ENCODE measurements at regions not wholly inside any gene's neighbourhood (a gene's known extent, or its start where the extent isn't known, plus 50 kb on each side); places are given as distances from the start of the nearest gene placed in this dataset.

DNA sequence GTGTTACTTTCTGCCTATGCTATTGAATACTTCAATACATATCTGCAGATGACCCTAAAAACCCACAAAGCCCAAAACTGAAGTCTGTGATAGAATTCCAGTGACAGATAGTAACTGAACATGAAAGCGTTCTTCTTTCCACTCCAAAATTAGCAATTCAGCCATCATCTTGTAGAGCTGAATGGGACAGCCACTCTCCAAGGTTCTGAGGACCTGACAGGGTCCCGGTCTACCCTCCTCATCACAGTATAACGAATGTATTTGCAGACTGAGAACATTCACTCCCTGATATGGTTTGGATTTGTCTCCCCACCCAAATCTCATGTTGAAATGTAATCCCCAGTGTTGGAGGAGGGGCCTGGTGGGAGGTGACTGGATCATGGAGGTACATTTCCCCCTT lies 189.5 kb downstream of the MTCL1 start:
- CTCF ChIA-PET: no interaction called here
- POLR2A ChIA-PET: no interaction called here

DNA sequence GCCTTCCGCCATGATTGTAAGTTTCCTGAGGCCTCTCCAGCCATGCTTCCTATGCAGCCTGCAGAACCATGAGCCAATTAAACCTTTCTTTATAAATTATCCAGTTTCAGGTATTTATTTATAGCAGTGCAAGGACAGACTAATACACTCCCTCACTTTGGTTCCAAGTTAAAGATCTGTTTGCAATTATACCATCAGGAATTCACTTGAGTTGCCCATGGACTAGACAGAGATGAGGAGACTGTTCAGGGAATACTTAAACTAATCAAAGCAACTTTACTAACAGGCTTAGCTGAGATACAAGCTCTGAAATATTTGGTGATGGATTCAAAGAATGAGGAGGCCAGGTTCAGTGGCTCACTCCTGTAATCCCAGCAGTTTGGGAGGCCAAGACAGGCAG lies 190.0 kb downstream of the MTCL1 start:
- H3K36me3 Mint-ChIP-seq (ENCODE audit: insufficient read depth, unreplicated experiment): no peaks in the 10 kb centered on the region
- no peak overlapping the region for H3K4me3 ChIP-seq (ENCODE audit: low read depth, low read length)
- no peak overlapping the region for H3K27ac Mint-ChIP-seq (ENCODE audit: unreplicated experiment)
- intact Hi-C loops (cut with micrococcal nuclease; ENCODE audit: unreplicated experiment): loop anchor here (10.0 kb wide), 1 partner anchor 191 kb away; the partner anchor contains the start of gene MTCL1
- POLR2A ChIA-PET: no interaction called here
- H3K9me3 ChIP-seq: peaks cover 5% of the 10 kb centered on the region; the same call in 1 of the 2 replicates
- no peak overlapping the region for H3K4me3 Mint-ChIP-seq (ENCODE audit: unreplicated experiment)
- peaks cover 19% of the 10 kb centered on the region for H3K9me3 Mint-ChIP-seq (ENCODE audit: unreplicated experiment)
- H3K4me1 Mint-ChIP-seq (ENCODE audit: low read depth, unreplicated experiment): peaks cover 18% of the 10 kb centered on the region
- no TSS peak for BruUV-seq (replicated peaks)
- H3K27me3 Mint-ChIP-seq (ENCODE audit: insufficient read depth, unreplicated experiment): no peaks in the 10 kb centered on the region
- CTCF ChIA-PET: no interaction called here
- no peaks in the 10 kb centered on the region for H3K27me3 ChIP-seq (replicated peaks; ENCODE audit: control insufficient read depth, insufficient read depth, low read length)
- TF ChIP-seq, protein P1, sequence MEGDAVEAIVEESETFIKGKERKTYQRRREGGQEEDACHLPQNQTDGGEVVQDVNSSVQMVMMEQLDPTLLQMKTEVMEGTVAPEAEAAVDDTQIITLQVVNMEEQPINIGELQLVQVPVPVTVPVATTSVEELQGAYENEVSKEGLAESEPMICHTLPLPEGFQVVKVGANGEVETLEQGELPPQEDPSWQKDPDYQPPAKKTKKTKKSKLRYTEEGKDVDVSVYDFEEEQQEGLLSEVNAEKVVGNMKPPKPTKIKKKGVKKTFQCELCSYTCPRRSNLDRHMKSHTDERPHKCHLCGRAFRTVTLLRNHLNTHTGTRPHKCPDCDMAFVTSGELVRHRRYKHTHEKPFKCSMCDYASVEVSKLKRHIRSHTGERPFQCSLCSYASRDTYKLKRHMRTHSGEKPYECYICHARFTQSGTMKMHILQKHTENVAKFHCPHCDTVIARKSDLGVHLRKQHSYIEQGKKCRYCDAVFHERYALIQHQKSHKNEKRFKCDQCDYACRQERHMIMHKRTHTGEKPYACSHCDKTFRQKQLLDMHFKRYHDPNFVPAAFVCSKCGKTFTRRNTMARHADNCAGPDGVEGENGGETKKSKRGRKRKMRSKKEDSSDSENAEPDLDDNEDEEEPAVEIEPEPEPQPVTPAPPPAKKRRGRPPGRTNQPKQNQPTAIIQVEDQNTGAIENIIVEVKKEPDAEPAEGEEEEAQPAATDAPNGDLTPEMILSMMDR (IDR thresholded peaks at IDR 0.05; ENCODE audit: insufficient read depth in 1 of 2, low read depth in 1 of 2, low read length in 1 of 2, severe bottlenecking in 1 of 2, unreplicated experiment in 1 of 2): no peak
- H3K4me1 ChIP-seq: peaks cover 16% of the 10 kb centered on the region
- no peak for DNase-seq
- no peaks in the 10 kb centered on the region for H3K36me3 ChIP-seq (ENCODE audit: control insufficient read depth, insufficient read depth, low read length)

More for the DNA sequence above, 189.5 kb downstream of the MTCL1 start:
- peaks cover 18% of the 10 kb centered on the region for H3K4me1 Mint-ChIP-seq (ENCODE audit: low read depth, unreplicated experiment)
- H3K27ac Mint-ChIP-seq (ENCODE audit: unreplicated experiment): no peak overlapping the region
- Histone ChIP-seq H3K4me1 (peaks cover 16% of the 10 kb centered on the region), H3K27me3 (replicated peaks; ENCODE audit: control insufficient read depth, insufficient read depth, low read length) (no peaks in the 10 kb centered on the region), H3K4me3 (ENCODE audit: low read depth, low read length) (no peak overlapping the region), H3K36me3 (ENCODE audit: control insufficient read depth, insufficient read depth, low read length) (no peaks in the 10 kb centered on the region), H3K9me3 (peaks cover 10% of the 10 kb centered on the region)
- H3K27me3 Mint-ChIP-seq (ENCODE audit: insufficient read depth, unreplicated experiment): no peaks in the 10 kb centered on the region
- H3K9me3 Mint-ChIP-seq (ENCODE audit: unreplicated experiment): peaks cover 19% of the 10 kb centered on the region
- H3K36me3 Mint-ChIP-seq (ENCODE audit: insufficient read depth, unreplicated experiment): no peaks in the 10 kb centered on the region
- DNase-seq: no peak
- H3K4me3 Mint-ChIP-seq (ENCODE audit: unreplicated experiment): no peak overlapping the region
- intact Hi-C loops (cut with micrococcal nuclease; ENCODE audit: unreplicated experiment): loop anchor here (10.0 kb wide), 1 partner anchor 190 kb away; the partner anchor contains the start of gene MTCL1
- BruUV-seq (replicated peaks): no TSS peak
- TF ChIP-seq, protein P1 (IDR thresholded peaks at IDR 0.05; ENCODE audit: insufficient read depth in 1 of 2, low read depth in 1 of 2, low read length in 1 of 2, severe bottlenecking in 1 of 2, unreplicated experiment in 1 of 2): no peak

DNA sequence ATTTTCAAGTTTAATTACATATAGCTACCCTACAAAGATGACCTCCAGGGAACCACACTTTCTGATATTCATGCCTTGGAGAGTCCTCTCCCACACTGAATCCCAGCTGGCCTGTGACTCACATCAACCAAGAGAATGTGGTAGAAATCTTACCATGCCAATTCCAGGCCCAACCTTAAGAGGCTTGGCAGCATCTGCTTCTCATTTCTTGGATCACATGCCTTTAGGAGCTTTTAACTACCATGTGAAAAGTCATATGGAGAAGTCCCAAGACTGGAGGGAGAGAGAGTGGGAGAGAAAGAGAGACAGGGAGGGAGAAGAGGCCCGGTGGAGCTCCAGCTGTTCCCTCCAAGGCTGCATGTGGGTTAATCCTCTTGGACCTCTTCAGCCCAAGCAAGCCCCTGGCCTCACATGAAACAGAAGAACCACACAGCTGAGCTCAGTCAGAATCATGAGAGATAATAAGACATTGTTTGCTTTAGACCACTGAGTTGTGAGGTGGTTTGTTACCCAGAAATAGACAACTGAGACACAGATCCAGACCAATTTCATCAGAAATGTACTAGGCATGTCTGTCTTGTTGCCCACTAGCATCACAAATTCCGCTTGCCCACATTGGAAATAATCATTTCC lies 190.7 kb downstream of the MTCL1 start:
- no peaks in the 10 kb centered on the region for H3K36me3 Mint-ChIP-seq (ENCODE audit: insufficient read depth, unreplicated experiment)
- BruUV-seq (replicated peaks): no TSS peak
- intact Hi-C loops (cut with micrococcal nuclease; ENCODE audit: unreplicated experiment): loop anchor here (10.0 kb wide), 1 partner anchor 191 kb away; the partner anchor contains the start of gene MTCL1

More for the DNA sequence above, 190.7 kb downstream of the MTCL1 start:
- Histone ChIP-seq H3K27me3 (replicated peaks; ENCODE audit: control insufficient read depth, insufficient read depth, low read length) (no peaks in the 10 kb centered on the region), H3K4me3 (ENCODE audit: low read depth, low read length) (no peak overlapping the region), H3K4me1 (peaks cover 16% of the 10 kb centered on the region), H3K36me3 (ENCODE audit: control insufficient read depth, insufficient read depth, low read length) (no peaks in the 10 kb centered on the region), H3K9me3 (peaks cover 3% of the 10 kb centered on the region)
- H3K9me3 Mint-ChIP-seq (ENCODE audit: unreplicated experiment): peaks cover 19% of the 10 kb centered on the region
- TF ChIP-seq, protein P1 (IDR thresholded peaks at IDR 0.05; ENCODE audit: insufficient read depth in 1 of 2, low read depth in 1 of 2, low read length in 1 of 2, severe bottlenecking in 1 of 2, unreplicated experiment in 1 of 2): no peak
- ChIA-PET POLR2A (no interaction called here), CTCF (no interaction called here)
- peaks cover 14% of the 10 kb centered on the region for H3K4me1 Mint-ChIP-seq (ENCODE audit: low read depth, unreplicated experiment)
- no peak overlapping the region for H3K4me3 Mint-ChIP-seq (ENCODE audit: unreplicated experiment)
- H3K27ac Mint-ChIP-seq (ENCODE audit: unreplicated experiment): no peak overlapping the region
- no peaks in the 10 kb centered on the region for H3K27me3 Mint-ChIP-seq (ENCODE audit: insufficient read depth, unreplicated experiment)
- no peak for DNase-seq
